ENCODE measurements at regions not wholly inside any gene's neighbourhood (a gene's known extent, or its start where the extent isn't known, plus 50 kb on each side); places are given as distances from the start of the nearest gene placed in this dataset.
"Not testable (repeated sequence)": the region's sequence is repeated elsewhere in the genome, so short reads cannot be mapped to it uniquely, and the experiment has no call there.

GRCh38 chr4:129676934-129677333 lies 581.0 kb downstream of the C4orf33 start:
- no peak for DNase-seq (ENCODE audit: low read depth, low spot score)

GRCh38 chr4:129682586-129682985 lies 586.6 kb downstream of the C4orf33 start:
- DNase-seq (ENCODE audit: low read depth, low spot score) = no peak

- no peak for DNase-seq (ENCODE audit: low read depth, low spot score)
These were observed 612.0 kb downstream of the C4orf33 start for GRCh38 chr4:129707949-129708348.

GRCh38 chr4:129708784-129709183 lies 612.8 kb downstream of the C4orf33 start:
- DNase-seq (ENCODE audit: low read depth, low spot score) = no peak

GRCh38 chr4:129738175-129738574 lies 642.2 kb downstream of the C4orf33 start:
- DNase-seq (ENCODE audit: low read depth, low spot score) = no peak

GRCh38 chr4:129747756-129748155 lies 651.8 kb downstream of the C4orf33 start:
- no peak for DNase-seq (ENCODE audit: low read depth, low spot score)

GRCh38 chr4:129748991-129749390 lies 653.0 kb downstream of the C4orf33 start:
- DNase-seq (ENCODE audit: low read depth, low spot score) = no peak

- no peak for DNase-seq (ENCODE audit: low read depth, low spot score)
These were observed 655.7 kb downstream of the C4orf33 start for GRCh38 chr4:129751646-129752045.

- DNase-seq (ENCODE audit: low read depth, low spot score) = no peak
These were observed 687.6 kb downstream of the C4orf33 start for GRCh38 chr4:129783596-129783995.

GRCh38 chr4:129788486-129788885 lies 692.5 kb downstream of the C4orf33 start:
- no peak for DNase-seq (ENCODE audit: low read depth, low spot score)

- no peak for DNase-seq (ENCODE audit: low read depth, low spot score)
These were observed 708.6 kb downstream of the C4orf33 start for GRCh38 chr4:129804461-129804981.

- no peak for DNase-seq (ENCODE audit: low read depth, low spot score)
These were observed 711.0 kb downstream of the C4orf33 start for GRCh38 chr4:129806986-129807385.

GRCh38 chr4:129808242-129808641 lies 712.3 kb downstream of the C4orf33 start:
- no peak for DNase-seq (ENCODE audit: low read depth, low spot score)

GRCh38 chr4:129821073-129821472 lies 725.1 kb downstream of the C4orf33 start:
- DNase-seq (ENCODE audit: low read depth, low spot score) = no peak

GRCh38 chr4:129821963-129822362 lies 726.0 kb downstream of the C4orf33 start:
- no peak for DNase-seq (ENCODE audit: low read depth, low spot score)

- DNase-seq (ENCODE audit: low read depth, low spot score) = no peak
These were observed 726.7 kb downstream of the C4orf33 start for GRCh38 chr4:129822701-129823100.

GRCh38 chr4:129823105-129823504 lies 727.2 kb downstream of the C4orf33 start:
- DNase-seq (ENCODE audit: low read depth, low spot score) = no peak

GRCh38 chr4:129829373-129829772 lies 733.4 kb downstream of the C4orf33 start:
- DNase-seq (ENCODE audit: low read depth, low spot score) = no peak

- DNase-seq (ENCODE audit: low read depth, low spot score) = no peak
These were observed 743.7 kb downstream of the C4orf33 start for GRCh38 chr4:129839687-129840086.

- no peak for DNase-seq (ENCODE audit: low read depth, low spot score)
These were observed 746.1 kb downstream of the C4orf33 start for GRCh38 chr4:129842096-129842495.

GRCh38 chr4:129852434-129852833 lies 756.5 kb downstream of the C4orf33 start:
- no peak for DNase-seq (ENCODE audit: low read depth, low spot score)

GRCh38 chr4:129853685-129854467 lies 757.9 kb downstream of the C4orf33 start:
- DNase-seq (ENCODE audit: low read depth, low spot score) = not testable (repeated sequence)

- DNase-seq (ENCODE audit: low read depth, low spot score) = no peak
These were observed 766.5 kb downstream of the C4orf33 start for GRCh38 chr4:129862461-129862860.
